Nephron progenitor cell (in vitro differentiated cells): ENCODE measurements at regions not wholly inside any gene's neighbourhood (a gene's known extent, or its start where the extent isn't known, plus 50 kb on each side); places are given as distances from the start of the nearest gene placed in this dataset.

Source experiments
- DNase-seq: peaks from one replicate; pipeline ENCODE4 v3.0.0; 2021
- H3K27ac Mint-ChIP-seq: 2 replicates; pipeline ENCODE4 v1.8.0; 2021; ENCODE audit warnings: mild to moderate bottlenecking, moderate library complexity, mixed read lengths
- H3K27me3 Mint-ChIP-seq: 2 replicates; pipeline ENCODE4 v1.8.0; 2021; ENCODE audit warnings: mild to moderate bottlenecking, low read depth, mixed read lengths; ENCODE audit not compliant: poor library complexity
- H3K36me3 Mint-ChIP-seq: 2 replicates; pipeline ENCODE4 v1.8.0; 2021; ENCODE audit warnings: low read depth, mixed read lengths
- H3K4me1 Mint-ChIP-seq: 2 replicates; pipeline ENCODE4 v1.8.0; 2021; ENCODE audit warnings: mixed read lengths
- H3K4me3 Mint-ChIP-seq: 2 replicates; pipeline ENCODE4 v1.8.0; 2021; ENCODE audit warnings: mild to moderate bottlenecking, moderate library complexity, mixed read lengths
- H3K9me3 Mint-ChIP-seq: 2 replicates; pipeline ENCODE4 v1.8.0; 2021; ENCODE audit warnings: mild to moderate bottlenecking, moderate library complexity, mixed read lengths
- TF ChIP-seq, protein P1 (sequence below): fragments of 200-600 bp; sonication (generic); IDR thresholded peaks from 2 replicates; pipeline ENCODE4 v1.5.0; 2021; ENCODE audit warnings: antibody characterized with exemption

DNA sequence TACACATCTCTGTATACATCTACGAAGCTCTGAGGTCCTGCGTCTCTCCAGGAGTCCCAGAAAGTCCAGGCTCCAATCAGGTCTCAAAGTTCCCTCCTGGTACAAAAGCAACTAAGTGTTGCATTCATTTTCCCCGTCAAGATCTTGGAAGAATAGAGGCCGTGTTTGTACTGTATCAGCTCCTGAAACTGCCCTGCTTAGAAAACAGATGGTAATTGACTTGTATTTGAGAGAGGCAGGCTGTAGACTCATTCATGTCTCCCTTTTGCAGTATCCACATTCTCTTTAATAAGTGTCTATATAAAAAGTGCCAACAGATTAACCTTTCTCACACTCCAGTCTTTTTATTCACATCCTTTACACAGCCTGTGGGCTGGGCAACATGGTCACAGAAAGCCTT lies 91.7 kb downstream of the HPGD start:
- no peaks in the 10 kb centered on the region for H3K9me3 Mint-ChIP-seq
- H3K36me3 Mint-ChIP-seq = no peaks in the 10 kb centered on the region
- H3K27ac Mint-ChIP-seq = no peak overlapping the region
- DNase-seq = no peak
- no peaks in the 10 kb centered on the region for H3K4me1 Mint-ChIP-seq
- TF ChIP-seq, protein P1, sequence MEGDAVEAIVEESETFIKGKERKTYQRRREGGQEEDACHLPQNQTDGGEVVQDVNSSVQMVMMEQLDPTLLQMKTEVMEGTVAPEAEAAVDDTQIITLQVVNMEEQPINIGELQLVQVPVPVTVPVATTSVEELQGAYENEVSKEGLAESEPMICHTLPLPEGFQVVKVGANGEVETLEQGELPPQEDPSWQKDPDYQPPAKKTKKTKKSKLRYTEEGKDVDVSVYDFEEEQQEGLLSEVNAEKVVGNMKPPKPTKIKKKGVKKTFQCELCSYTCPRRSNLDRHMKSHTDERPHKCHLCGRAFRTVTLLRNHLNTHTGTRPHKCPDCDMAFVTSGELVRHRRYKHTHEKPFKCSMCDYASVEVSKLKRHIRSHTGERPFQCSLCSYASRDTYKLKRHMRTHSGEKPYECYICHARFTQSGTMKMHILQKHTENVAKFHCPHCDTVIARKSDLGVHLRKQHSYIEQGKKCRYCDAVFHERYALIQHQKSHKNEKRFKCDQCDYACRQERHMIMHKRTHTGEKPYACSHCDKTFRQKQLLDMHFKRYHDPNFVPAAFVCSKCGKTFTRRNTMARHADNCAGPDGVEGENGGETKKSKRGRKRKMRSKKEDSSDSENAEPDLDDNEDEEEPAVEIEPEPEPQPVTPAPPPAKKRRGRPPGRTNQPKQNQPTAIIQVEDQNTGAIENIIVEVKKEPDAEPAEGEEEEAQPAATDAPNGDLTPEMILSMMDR = no peak
- H3K27me3 Mint-ChIP-seq = no peaks in the 10 kb centered on the region
- H3K4me3 Mint-ChIP-seq = no peak overlapping the region

DNA sequence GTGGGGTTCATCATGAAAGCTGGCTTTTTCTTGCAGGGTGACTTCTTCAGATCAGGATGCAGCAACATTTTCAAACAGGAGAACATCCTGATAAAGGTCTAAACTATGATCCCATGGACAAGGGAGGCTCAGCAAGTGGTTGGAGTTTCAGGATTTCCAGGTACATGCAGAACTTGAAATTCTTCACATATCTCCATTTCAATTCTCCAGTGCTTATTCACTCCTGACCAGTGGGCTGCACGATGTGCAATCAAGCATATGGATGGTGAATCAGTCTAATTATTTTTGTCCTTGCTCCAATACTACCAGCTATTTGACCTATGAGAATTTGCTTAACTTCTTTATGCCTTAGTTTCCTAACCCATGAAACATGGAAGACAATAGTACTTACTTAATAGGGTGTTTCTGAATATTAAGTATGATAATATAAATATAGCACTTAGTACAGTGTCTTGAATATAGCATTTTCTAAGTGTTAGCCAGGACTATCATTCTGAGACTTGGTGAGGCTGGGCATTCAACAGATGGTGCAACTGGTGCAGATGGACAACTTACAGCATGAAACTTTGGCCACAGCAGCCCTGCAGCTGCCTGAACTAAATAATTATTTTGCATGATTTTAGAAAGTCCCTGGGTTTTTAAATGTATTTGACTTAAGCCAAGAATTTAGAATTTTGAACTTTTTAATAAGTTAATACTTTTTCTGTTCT lies 92.4 kb downstream of the HPGD start:
- H3K36me3 Mint-ChIP-seq = no peaks in the 10 kb centered on the region
- H3K4me3 Mint-ChIP-seq = no peak overlapping the region
- no peaks in the 10 kb centered on the region for H3K4me1 Mint-ChIP-seq
- DNase-seq = no peak
- H3K27me3 Mint-ChIP-seq = no peaks in the 10 kb centered on the region
- H3K27ac Mint-ChIP-seq = no peak overlapping the region
- no peaks in the 10 kb centered on the region for H3K9me3 Mint-ChIP-seq
- TF ChIP-seq, protein P1 = no peak

DNA sequence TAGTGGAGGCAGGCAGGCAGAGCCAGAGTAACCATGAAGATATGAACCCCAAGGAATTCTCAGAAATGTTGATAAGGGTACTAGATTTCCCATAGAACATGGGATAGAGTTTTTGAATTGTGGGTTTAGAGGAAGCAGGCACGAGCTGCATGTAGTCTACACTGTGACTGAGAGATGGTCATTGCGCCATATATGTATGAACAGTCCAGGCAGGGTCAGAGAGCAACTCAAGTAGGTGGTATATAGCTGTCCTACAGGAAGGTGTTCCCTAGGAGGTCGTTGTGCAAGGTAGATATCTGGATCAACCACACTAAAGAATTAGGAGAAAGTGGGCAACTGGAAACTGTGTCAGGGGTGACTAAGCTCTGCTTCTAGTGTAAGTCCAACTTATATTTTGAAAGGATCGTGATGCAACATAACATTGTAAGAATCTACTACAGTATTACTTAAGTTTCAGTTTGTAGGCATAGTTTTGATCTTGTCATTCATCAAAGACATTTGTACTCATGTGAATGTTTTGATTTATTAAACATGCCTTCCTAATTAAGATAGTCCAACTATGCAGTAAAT lies 94.6 kb downstream of the HPGD start:
- no peaks in the 10 kb centered on the region for H3K36me3 Mint-ChIP-seq
- H3K4me1 Mint-ChIP-seq = no peaks in the 10 kb centered on the region
- H3K27ac Mint-ChIP-seq = no peak overlapping the region
- TF ChIP-seq, protein P1 = no peak
- no peak for DNase-seq
- H3K9me3 Mint-ChIP-seq = no peaks in the 10 kb centered on the region
- no peaks in the 10 kb centered on the region for H3K27me3 Mint-ChIP-seq
- no peak overlapping the region for H3K4me3 Mint-ChIP-seq

DNA sequence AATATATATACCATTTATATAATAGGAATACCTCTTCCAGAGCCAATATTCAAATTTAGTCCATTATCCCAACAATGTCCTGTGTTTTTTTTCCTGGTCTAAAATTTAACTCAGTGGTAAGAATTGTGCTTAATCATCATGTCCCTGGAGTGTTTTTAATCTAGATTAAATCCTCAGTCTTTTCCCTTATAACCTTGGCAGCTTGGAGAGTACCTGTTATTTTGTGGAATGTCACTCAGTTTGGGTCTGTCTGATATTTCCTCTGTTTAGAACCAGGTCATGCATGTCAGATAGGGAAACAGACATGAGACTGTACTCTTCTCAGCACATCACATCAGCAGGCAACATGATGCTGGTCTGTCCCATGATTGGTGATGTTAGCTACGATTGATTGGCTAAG lies 96.6 kb downstream of the HPGD start:
- H3K4me3 Mint-ChIP-seq = no peak overlapping the region
- H3K36me3 Mint-ChIP-seq = no peaks in the 10 kb centered on the region
- TF ChIP-seq, protein P1 = no peak
- no peaks in the 10 kb centered on the region for H3K9me3 Mint-ChIP-seq
- no peak for DNase-seq
- H3K4me1 Mint-ChIP-seq = no peaks in the 10 kb centered on the region
- no peak overlapping the region for H3K27ac Mint-ChIP-seq
- H3K27me3 Mint-ChIP-seq = no peaks in the 10 kb centered on the region

DNA sequence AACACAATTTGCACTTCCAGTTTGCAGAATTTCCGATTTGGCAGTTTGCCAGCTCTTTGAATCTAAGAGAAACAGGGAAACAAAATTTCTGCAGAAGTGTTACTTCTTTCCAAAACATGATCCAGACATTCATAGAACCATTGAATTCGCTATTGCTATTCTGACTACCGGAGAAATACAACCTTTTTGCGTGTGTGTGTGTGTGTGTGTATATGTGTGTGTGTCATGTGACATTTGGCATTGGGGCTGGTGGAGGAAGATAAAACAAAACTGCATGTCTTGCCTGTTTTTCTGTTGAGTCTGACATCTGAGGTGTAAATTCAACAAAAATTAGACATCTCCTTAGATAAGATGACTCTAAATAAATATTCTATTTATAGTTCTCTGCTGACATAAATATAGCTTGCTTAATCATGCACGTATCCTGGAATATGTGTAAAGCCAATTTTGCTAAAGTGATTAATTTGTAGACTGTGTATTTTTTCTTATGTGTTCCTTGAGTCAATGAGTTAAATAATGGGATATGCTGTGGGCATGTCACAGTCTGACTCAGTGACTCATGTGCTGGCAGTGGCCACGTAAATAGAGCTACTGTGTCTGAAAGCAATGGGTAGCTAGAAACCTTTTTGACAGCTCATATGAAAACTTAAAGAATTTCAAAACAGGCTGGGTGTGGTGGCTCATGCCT lies 98.9 kb downstream of the HPGD start:
- Mint-ChIP-seq H3K4me1 (no peaks in the 10 kb centered on the region), H3K36me3 (no peaks in the 10 kb centered on the region), H3K27ac (no peak overlapping the region), H3K9me3 (no peaks in the 10 kb centered on the region), H3K4me3 (no peak overlapping the region), H3K27me3 (no peaks in the 10 kb centered on the region)
- TF ChIP-seq, protein P1 = no peak
- no peak for DNase-seq

DNA sequence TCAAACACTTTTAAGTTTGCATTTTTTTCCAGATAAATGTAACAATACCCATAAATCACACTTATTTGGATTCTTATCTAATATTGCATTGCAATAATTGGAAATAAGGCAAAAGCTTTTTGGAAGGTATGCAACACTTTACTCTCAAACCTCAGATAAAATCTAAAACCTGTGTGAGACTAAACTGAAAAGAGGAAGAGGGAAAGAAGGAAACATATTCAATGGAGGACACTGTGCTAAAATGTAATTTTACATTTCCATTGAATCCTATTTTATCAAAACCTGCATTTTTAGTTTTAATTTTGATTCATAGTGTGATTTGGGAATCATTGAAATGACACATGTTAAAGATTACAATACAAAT lies 99.4 kb downstream of the HPGD start:
- Mint-ChIP-seq H3K36me3 (no peaks in the 10 kb centered on the region), H3K4me1 (no peaks in the 10 kb centered on the region), H3K9me3 (no peaks in the 10 kb centered on the region), H3K4me3 (no peak overlapping the region), H3K27ac (no peak overlapping the region), H3K27me3 (no peaks in the 10 kb centered on the region)
- DNase-seq = no peak
- TF ChIP-seq, protein P1 = no peak
